ENCODE measurements at regions not wholly inside any gene's neighbourhood (a gene's known extent, or its start where the extent isn't known, plus 50 kb on each side); places are given as distances from the start of the nearest gene placed in this dataset.

DNA sequence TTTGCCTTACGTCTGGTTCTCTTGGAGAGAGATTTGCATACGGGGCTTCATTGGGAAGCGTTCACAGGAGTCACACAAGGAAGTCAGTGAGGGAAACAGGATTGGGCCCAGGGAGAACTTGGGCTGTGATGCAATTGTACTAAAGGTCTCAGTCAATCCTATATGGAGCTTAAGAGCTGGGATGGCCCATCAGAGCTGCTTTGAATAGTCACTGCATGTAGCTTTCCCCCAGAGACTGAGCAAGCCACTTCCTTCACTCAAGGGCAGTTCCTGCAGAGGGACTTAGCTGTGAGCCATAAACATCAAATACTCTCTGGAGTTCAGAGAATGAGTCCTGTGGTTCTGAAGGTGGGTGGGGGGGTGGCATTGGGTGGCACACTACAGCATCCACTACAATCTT lies 605.4 kb downstream of the MED13L start:
- TF ChIP-seq, protein P1, sequence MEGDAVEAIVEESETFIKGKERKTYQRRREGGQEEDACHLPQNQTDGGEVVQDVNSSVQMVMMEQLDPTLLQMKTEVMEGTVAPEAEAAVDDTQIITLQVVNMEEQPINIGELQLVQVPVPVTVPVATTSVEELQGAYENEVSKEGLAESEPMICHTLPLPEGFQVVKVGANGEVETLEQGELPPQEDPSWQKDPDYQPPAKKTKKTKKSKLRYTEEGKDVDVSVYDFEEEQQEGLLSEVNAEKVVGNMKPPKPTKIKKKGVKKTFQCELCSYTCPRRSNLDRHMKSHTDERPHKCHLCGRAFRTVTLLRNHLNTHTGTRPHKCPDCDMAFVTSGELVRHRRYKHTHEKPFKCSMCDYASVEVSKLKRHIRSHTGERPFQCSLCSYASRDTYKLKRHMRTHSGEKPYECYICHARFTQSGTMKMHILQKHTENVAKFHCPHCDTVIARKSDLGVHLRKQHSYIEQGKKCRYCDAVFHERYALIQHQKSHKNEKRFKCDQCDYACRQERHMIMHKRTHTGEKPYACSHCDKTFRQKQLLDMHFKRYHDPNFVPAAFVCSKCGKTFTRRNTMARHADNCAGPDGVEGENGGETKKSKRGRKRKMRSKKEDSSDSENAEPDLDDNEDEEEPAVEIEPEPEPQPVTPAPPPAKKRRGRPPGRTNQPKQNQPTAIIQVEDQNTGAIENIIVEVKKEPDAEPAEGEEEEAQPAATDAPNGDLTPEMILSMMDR (IDR thresholded peaks at IDR 0.05 in 4 of 5, conservative IDR thresholded peaks at IDR 0.05 in 1 of 5) = no peak
- no peak for TF ChIP-seq POLR2A (IDR thresholded peaks at IDR 0.05)

Data from gastrocnemius medialis (tissue), 4 donors.